Fibroblast of mammary gland (primary cell): ENCODE measurements at regions not wholly inside any gene's neighbourhood (a gene's known extent, or its start where the extent isn't known, plus 50 kb on each side); places are given as distances from the start of the nearest gene placed in this dataset.

Experiments
- DNase-seq: peaks from one replicate; pipeline ENCODE4 v3.0.0-alpha.2; 2010; ENCODE audit warnings: low read depth
- H3K4me3 ChIP-seq: 2 replicates; pipeline ENCODE4 v1.5.1; 2011; ENCODE audit warnings: low read depth, mild to moderate bottlenecking, low read length, moderate library complexity; ENCODE audit not compliant: control insufficient read depth
- CTCF ChIP-seq: conservative IDR thresholded peaks from 2 replicates; pipeline ENCODE4 v1.5.1; 2011; ENCODE audit warnings: low read depth, low read length, inconsistent platforms; ENCODE audit not compliant: control insufficient read depth, insufficient read depth

- DNase-seq: no peak
- H3K4me3 ChIP-seq: no peak overlapping the region
- no peak for TF ChIP-seq CTCF
Observed at GRCh38 chr6:167528976-167529375, 204.1 kb downstream of the TTLL2 start.

GRCh38 chr6:167529444-167530335, 204.8 kb downstream of the TTLL2 start:
- no peak for DNase-seq
- no peak for TF ChIP-seq CTCF
- H3K4me3 ChIP-seq: no peak overlapping the region

- no peak overlapping the region for H3K4me3 ChIP-seq
- no peak for TF ChIP-seq CTCF
- DNase-seq: no peak
Observed at GRCh38 chr6:167530951-167531350, 206.1 kb downstream of the TTLL2 start.

- H3K4me3 ChIP-seq: no peak overlapping the region
- no peak for DNase-seq
- TF ChIP-seq CTCF: no peak
Observed at GRCh38 chr6:167532410-167533288, 207.8 kb downstream of the TTLL2 start.

GRCh38 chr6:167533851-167534250, 209.0 kb downstream of the TTLL2 start:
- no peak for TF ChIP-seq CTCF
- no peak for DNase-seq
- no peak overlapping the region for H3K4me3 ChIP-seq

- no peak for TF ChIP-seq CTCF
- no peak for DNase-seq
- H3K4me3 ChIP-seq: no peak overlapping the region
Observed at GRCh38 chr6:167537816-167538215, 212.9 kb downstream of the TTLL2 start.
